Transverse colon (tissue), 4 donors: ENCODE measurements at regions not wholly inside any gene's neighbourhood (a gene's known extent, or its start where the extent isn't known, plus 50 kb on each side); places are given as distances from the start of the nearest gene placed in this dataset.

Experiments
- DNase-seq: peaks from one replicate; pipeline ENCODE4 v3.0.0-alpha.2; 2019
- H3K27ac ChIP-seq, 4 donors: fragments of 200-600 bp; sonication (generic); 2 replicates each; pipeline ENCODE4 v1.5.1; 2016 to 2018; ENCODE audit warnings: inconsistent platforms in 4 of 4
- H3K27me3 ChIP-seq: fragments of 200-600 bp; sonication (generic); 2 replicates; pipeline ENCODE4 v1.5.1; 2017; ENCODE audit warnings: inconsistent platforms
- H3K36me3 ChIP-seq, 4 donors: fragments of 200-600 bp; sonication (generic); 2 replicates each; pipeline ENCODE4 v1.5.1; 2017 to 2019; ENCODE audit warnings: inconsistent platforms in 4 of 4
- H3K4me1 ChIP-seq, 4 donors: fragments of 200-600 bp; sonication (generic); 2 replicates each; pipeline ENCODE4 v1.5.1; 2017 to 2020; ENCODE audit warnings: inconsistent platforms in 4 of 4
- H3K4me3 ChIP-seq, 4 donors: fragments of 200-600 bp; sonication (generic); 1 replicate in 1 of 4; 2 replicates in 3 of 4; pipeline versions ENCODE4 v1.5.1 to v1.6.1; 2017 to 2019; ENCODE audit warnings: inconsistent platforms in 4 of 4
- H3K9me3 ChIP-seq, 2 donors: fragments of 200-600 bp; sonication (generic); 2 replicates each; pipeline ENCODE4 v1.5.1; 2017 to 2019; ENCODE audit warnings: inconsistent platforms in 2 of 2
- EP300 ChIP-seq: sonication (generic); formaldehyde crosslinking; IDR thresholded peaks from one replicate; pipeline ENCODE4 v1.6.1; 2017; ENCODE audit warnings: antibody characterized with exemption, low read depth
- POLR2A ChIP-seq: fragments of 450-650 bp; IDR thresholded peaks from one replicate; pipeline ENCODE4 v1.6.1; 2016; ENCODE audit warnings: antibody characterized with exemption, mild to moderate bottlenecking, moderate library complexity
- POLR2AphosphoS5 ChIP-seq, 3 donors: sonication (generic); formaldehyde crosslinking; IDR thresholded peaks; one replicate each; pipeline ENCODE4 v1.6.1; 2016; ENCODE audit warnings: antibody characterized with exemption in 3 of 3
- WGBS, 2 donors: methylation state at CpG; one replicate each; pipeline ENCODE4 v1.1.5; 2018; ENCODE audit warnings: low coverage in 1 of 2; 5-methylcytosine and 5-hydroxymethylcytosine counted together
- in situ Hi-C, 4 donors: fragments of 200-750 bp; cut with MboI; loops; one replicate each; pipeline versions ENCODE4 v1.15.0 to v1.15.1; 2017; ENCODE audit warnings: low sequenced_read_pairs in 3 of 4, low pct_ligation_motif_present in 1 of 4, low pct_unique_long_range_greater_than_20kb in 1 of 4
- intact Hi-C: fragments of 100-400 bp; cut with DNase I; formaldehyde crosslinking; loops from one replicate; pipeline ENCODE4 v1.15.1; 2023; ENCODE audit warnings: low total_unique reads
- TF ChIP-seq, protein P1 (sequence below), 5 experiments: fragments of 200-600 bp in 3 of 5; fragments of 450-650 bp in 2 of 5; sonication (generic) in 3 of 5; IDR thresholded peaks; 1 replicate in 2 of 5; 2 replicates in 3 of 5; pipeline ENCODE4 v1.5.1; 2016 to 2017; ENCODE audit warnings: antibody characterized with exemption in 5 of 5, inconsistent platforms in 3 of 5, mild to moderate bottlenecking in 2 of 5, moderate library complexity in 1 of 5

DNA sequence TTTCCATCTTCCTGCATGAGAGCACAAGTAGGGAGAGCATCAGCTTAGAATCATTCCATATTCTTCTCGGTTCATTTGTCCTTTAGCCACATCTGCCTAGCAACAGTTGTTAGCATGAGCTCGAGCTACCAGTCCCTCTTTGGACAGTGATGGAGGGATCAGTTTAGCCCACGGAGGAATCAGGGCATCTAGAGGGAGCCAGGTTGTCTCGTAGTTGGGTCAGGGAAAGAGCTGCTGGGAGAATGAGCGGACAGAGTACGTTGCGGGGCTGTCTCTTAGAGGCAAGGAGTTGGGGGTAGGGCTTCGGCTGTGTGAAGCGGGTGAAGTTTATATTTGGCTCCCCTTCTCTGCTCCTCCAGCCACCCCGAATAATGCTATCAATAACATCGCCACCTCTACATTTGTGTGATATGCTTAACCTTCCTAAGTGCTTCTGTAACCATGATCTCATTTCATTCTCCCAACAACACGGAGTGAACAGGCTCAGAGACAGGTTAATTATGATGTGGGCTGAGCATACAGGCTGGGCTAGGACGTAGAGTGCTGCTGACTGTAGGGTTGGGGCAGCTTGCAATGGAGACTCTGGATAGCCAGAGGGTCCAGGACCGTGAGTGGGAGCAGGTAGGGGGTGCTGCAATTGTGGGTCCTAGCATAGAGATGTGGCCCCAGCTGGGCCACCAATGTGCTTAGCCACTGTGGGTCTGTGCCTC lies 72.6 kb downstream of the FRMPD3 start:
- no peaks in the 10 kb centered on the region for H3K4me1 ChIP-seq
- no peaks in the 10 kb centered on the region for H3K9me3 ChIP-seq
- TF ChIP-seq POLR2A (no peak), EP300 (no peak), POLR2AphosphoS5 (IDR thresholded peaks at IDR 0.05) (no peak)
- TF ChIP-seq, protein P1, sequence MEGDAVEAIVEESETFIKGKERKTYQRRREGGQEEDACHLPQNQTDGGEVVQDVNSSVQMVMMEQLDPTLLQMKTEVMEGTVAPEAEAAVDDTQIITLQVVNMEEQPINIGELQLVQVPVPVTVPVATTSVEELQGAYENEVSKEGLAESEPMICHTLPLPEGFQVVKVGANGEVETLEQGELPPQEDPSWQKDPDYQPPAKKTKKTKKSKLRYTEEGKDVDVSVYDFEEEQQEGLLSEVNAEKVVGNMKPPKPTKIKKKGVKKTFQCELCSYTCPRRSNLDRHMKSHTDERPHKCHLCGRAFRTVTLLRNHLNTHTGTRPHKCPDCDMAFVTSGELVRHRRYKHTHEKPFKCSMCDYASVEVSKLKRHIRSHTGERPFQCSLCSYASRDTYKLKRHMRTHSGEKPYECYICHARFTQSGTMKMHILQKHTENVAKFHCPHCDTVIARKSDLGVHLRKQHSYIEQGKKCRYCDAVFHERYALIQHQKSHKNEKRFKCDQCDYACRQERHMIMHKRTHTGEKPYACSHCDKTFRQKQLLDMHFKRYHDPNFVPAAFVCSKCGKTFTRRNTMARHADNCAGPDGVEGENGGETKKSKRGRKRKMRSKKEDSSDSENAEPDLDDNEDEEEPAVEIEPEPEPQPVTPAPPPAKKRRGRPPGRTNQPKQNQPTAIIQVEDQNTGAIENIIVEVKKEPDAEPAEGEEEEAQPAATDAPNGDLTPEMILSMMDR (IDR thresholded peaks at IDR 0.05): no peak
- no peak overlapping the region for H3K27ac ChIP-seq
- in situ Hi-C loops (no loop called here), intact Hi-C loops (no loop called here)
- 77% methylated on average over 14 of the region's 14 CpGs; no CpG with 5 or more reads in 1 of the 2 donors for WGBS, 2 donors
- no peak for DNase-seq
- H3K36me3 ChIP-seq: no peaks in the 10 kb centered on the region
- no peak overlapping the region for H3K4me3 ChIP-seq
- no peaks in the 10 kb centered on the region for H3K27me3 ChIP-seq

DNA sequence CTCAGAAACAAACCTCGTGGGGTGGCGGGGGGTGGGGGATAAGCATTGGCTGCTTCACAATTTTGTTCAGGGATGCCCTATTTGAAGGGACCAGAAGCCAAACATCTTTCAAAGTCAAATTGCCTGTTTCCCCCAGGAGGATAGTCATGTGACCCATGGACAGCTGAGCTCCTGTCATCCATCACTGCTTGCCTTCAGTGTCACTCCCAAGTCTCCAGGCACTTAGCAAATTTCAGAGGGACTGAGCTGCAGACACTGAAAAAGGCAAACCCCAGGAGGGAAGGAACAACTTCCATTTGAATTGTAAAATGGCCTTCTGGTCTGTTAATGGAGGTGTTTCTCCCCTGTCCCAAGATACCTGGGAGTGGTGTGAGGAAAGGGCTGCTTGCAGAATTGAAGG lies 73.4 kb downstream of the FRMPD3 start:
- Histone ChIP-seq H3K36me3 (no peaks in the 10 kb centered on the region), H3K9me3 (no peaks in the 10 kb centered on the region), H3K4me1 (no peaks in the 10 kb centered on the region), H3K27me3 (no peaks in the 10 kb centered on the region), H3K4me3 (no peak overlapping the region), H3K27ac (no peak overlapping the region)
- intact Hi-C loops (no loop called here), in situ Hi-C loops (no loop called here)
- 87% methylated on average over 2 of the region's 2 CpGs; no CpG with 5 or more reads in 1 of the 2 donors for WGBS, 2 donors
- DNase-seq: no peak
- no peak for TF ChIP-seq POLR2AphosphoS5 (IDR thresholded peaks at IDR 0.05)
- TF ChIP-seq POLR2A: no peak
- TF ChIP-seq, protein P1 (IDR thresholded peaks at IDR 0.05): no peak

DNA sequence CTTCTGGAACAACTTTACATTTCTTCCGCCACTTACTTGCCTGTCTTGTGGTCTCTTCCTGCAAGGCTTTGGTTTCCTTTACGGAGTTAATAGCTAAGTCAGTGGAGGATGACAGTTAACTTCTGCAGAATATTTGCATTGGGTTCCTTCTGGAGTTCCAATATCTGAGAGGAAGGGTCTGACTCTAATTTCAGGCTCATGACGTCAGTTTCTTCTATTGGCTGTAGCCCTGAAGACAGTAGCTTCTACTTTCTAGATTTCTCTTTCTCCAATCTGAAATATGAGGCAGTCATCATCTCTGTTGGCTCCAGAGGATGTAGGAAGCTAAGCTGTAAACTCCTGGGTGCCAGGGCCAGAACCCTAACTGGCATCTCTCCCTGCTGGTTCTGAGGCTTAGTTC lies 76.7 kb downstream of the FRMPD3 start:
- no peak overlapping the region for H3K27ac ChIP-seq
- whole genome bisulfite sequencing, 2 donors: 77 to 85% methylated on average over 2 to 3 of the region's 3 CpGs

DNA sequence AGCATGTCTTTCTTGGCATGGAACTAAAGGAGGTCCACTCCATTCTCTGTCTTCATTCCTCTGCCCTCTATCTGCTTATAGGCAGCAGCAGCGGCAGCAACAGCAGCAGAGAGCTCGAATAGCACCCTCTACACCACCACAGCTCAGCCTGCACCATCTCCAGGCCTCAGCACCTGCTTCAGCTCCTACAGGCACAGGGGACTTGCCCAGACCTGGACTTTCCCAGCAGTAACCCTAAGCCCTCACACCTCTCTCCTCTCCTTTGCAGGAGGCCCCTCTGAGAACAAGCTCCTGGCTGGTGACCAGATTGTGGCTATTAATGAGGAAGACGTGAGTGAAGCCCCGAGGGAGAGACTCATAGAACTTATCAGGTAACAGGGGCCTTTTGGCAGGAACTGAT lies 80.7 kb downstream of the FRMPD3 start:
- TF ChIP-seq EP300 (no peak), POLR2AphosphoS5 (IDR thresholded peaks at IDR 0.05) (no peak), POLR2A (no peak)
- TF ChIP-seq, protein P1 (IDR thresholded peaks at IDR 0.05): no peak
- H3K4me3 ChIP-seq: no peak overlapping the region
- intact Hi-C loops (no loop called here), in situ Hi-C loops (no loop called here)
- H3K27me3 ChIP-seq: no peaks in the 10 kb centered on the region
- H3K4me1 ChIP-seq: no peaks in the 10 kb centered on the region
- no peak overlapping the region for H3K27ac ChIP-seq
- H3K36me3 ChIP-seq: no peaks in the 10 kb centered on the region
- 72% methylated on average over 4 of the region's 4 CpGs; no CpG with 5 or more reads in 1 of the 2 donors for WGBS, 2 donors
- no peaks in the 10 kb centered on the region for H3K9me3 ChIP-seq
- no peak for DNase-seq

More for the DNA sequence above, 76.7 kb downstream of the FRMPD3 start:
- Histone ChIP-seq H3K4me3 (no peak overlapping the region), H3K9me3 (no peaks in the 10 kb centered on the region), H3K4me1 (no peaks in the 10 kb centered on the region), H3K36me3 (no peaks in the 10 kb centered on the region), H3K27me3 (no peaks in the 10 kb centered on the region)
- in situ Hi-C loops (no loop called here), intact Hi-C loops (no loop called here)
- DNase-seq: no peak
- TF ChIP-seq EP300 (no peak), POLR2AphosphoS5 (IDR thresholded peaks at IDR 0.05) (no peak), POLR2A (no peak)
- TF ChIP-seq, protein P1 (IDR thresholded peaks at IDR 0.05): no peak
